NCI-H2081 treated with DMSO at 0.1 percent for 48 hours (cell line): ENCODE measurements at regions not wholly inside any gene's neighbourhood (a gene's known extent, or its start where the extent isn't known, plus 50 kb on each side); places are given as distances from the start of the nearest gene placed in this dataset.

Experiments used
- DNase-seq: peaks from one replicate; lab custom pipeline; 2025; lab: John Stamatoyannopoulos, UW

- no peak for DNase-seq
These were observed 292.1 kb upstream of the FMN2 start for GRCh38 chr1:239799617-239800016.

GRCh38 chr1:239800861-239801260 is 290.8 kb upstream of the FMN2 start:
- DNase-seq = no peak

- DNase-seq = no peak
These were observed 289.4 kb upstream of the FMN2 start for GRCh38 chr1:239802275-239802674.

GRCh38 chr1:239803781-239804180 is 287.9 kb upstream of the FMN2 start:
- no peak for DNase-seq

- no peak for DNase-seq
These were observed 287.4 kb upstream of the FMN2 start for GRCh38 chr1:239804266-239804665.

GRCh38 chr1:239805042-239805441 is 286.6 kb upstream of the FMN2 start:
- DNase-seq = no peak

GRCh38 chr1:239805851-239806772 is 285.6 kb upstream of the FMN2 start:
- DNase-seq = no peak

- DNase-seq = no peak
These were observed 284.8 kb upstream of the FMN2 start for GRCh38 chr1:239806897-239807296.

GRCh38 chr1:239807361-239807760 is 284.3 kb upstream of the FMN2 start:
- DNase-seq = no peak

GRCh38 chr1:239810061-239810481 is 281.6 kb upstream of the FMN2 start:
- DNase-seq = no peak

GRCh38 chr1:239811211-239811885 is 280.3 kb upstream of the FMN2 start:
- no peak for DNase-seq

- no peak for DNase-seq
These were observed 279.1 kb upstream of the FMN2 start for GRCh38 chr1:239812580-239812979.

- no peak for DNase-seq
These were observed 277.3 kb upstream of the FMN2 start for GRCh38 chr1:239814306-239814881.

- DNase-seq = no peak
These were observed 276.6 kb upstream of the FMN2 start for GRCh38 chr1:239815074-239815473.

GRCh38 chr1:239816081-239816782 is 275.5 kb upstream of the FMN2 start:
- DNase-seq = no peak

GRCh38 chr1:239817276-239817675 is 274.4 kb upstream of the FMN2 start:
- DNase-seq = no peak

- DNase-seq = no peak
These were observed 273.9 kb upstream of the FMN2 start for GRCh38 chr1:239817801-239818200.

- no peak for DNase-seq
These were observed 272.6 kb upstream of the FMN2 start for GRCh38 chr1:239819096-239819495.

- no peak for DNase-seq
These were observed 271.9 kb upstream of the FMN2 start for GRCh38 chr1:239819756-239820250.

- no peak for DNase-seq
These were observed 267.8 kb upstream of the FMN2 start for GRCh38 chr1:239823852-239824251.

- DNase-seq = no peak
These were observed 265.5 kb upstream of the FMN2 start for GRCh38 chr1:239826211-239826610.

GRCh38 chr1:239826736-239827135 is 264.9 kb upstream of the FMN2 start:
- no peak for DNase-seq
